Endodermal cell (in vitro differentiated cells): ENCODE measurements at regions not wholly inside any gene's neighbourhood (a gene's known extent, or its start where the extent isn't known, plus 50 kb on each side); places are given as distances from the start of the nearest gene placed in this dataset.

Experiments
- DNase-seq: peaks from one replicate; pipeline ENCODE4 v3.0.0-alpha.2; 2017
- H3K27ac ChIP-seq: 2 replicates; pipeline ENCODE4 v1.5.1; 2013; ENCODE audit warnings: mild to moderate bottlenecking, low read depth, low read length, moderate library complexity
- H3K27me3 ChIP-seq: 2 replicates; pipeline ENCODE4 v1.6.1; 2013; ENCODE audit warnings: mild to moderate bottlenecking, low read length, moderate library complexity; ENCODE audit not compliant: insufficient read depth, control insufficient read depth, poor library complexity, severe bottlenecking
- H3K36me3 ChIP-seq: 2 replicates; pipeline ENCODE4 v1.7.0; 2013; ENCODE audit warnings: mild to moderate bottlenecking, low read length, moderate library complexity; ENCODE audit not compliant: control insufficient read depth, insufficient read depth
- H3K4me1 ChIP-seq: one replicate; pipeline ENCODE4 v1.7.0; 2013; ENCODE audit warnings: low read length; ENCODE audit not compliant: control insufficient read depth, insufficient read depth
- H3K4me3 ChIP-seq: 2 replicates; pipeline ENCODE4 v1.5.1; 2013; ENCODE audit warnings: mild to moderate bottlenecking, low read length, moderate library complexity
- H3K9ac ChIP-seq: 2 replicates; pipeline ENCODE4 v1.6.1; 2013; ENCODE audit warnings: mild to moderate bottlenecking, low read length, moderate library complexity; ENCODE audit not compliant: poor library complexity, severe bottlenecking; ENCODE audit errors: extremely low read depth
- H3K9me3 ChIP-seq: 2 replicates; pipeline ENCODE4 v1.6.1; 2013; ENCODE audit warnings: mild to moderate bottlenecking, low read length, moderate library complexity; ENCODE audit not compliant: control insufficient read depth
- H3K27ac Mint-ChIP-seq: 2 replicates; pipeline ENCODE4 v1.8.0; 2020; ENCODE audit warnings: mixed read lengths
- H3K27me3 Mint-ChIP-seq: 2 replicates; pipeline ENCODE4 v1.8.0; 2021; ENCODE audit warnings: mild to moderate bottlenecking, mixed read lengths; ENCODE audit not compliant: insufficient read depth
- H3K36me3 Mint-ChIP-seq: 2 replicates; pipeline ENCODE4 v1.8.0; 2020; ENCODE audit warnings: low read depth, mixed read lengths
- H3K4me1 Mint-ChIP-seq: 2 replicates; pipeline ENCODE4 v1.8.0; 2020; ENCODE audit warnings: mixed read lengths
- H3K4me3 Mint-ChIP-seq: 2 replicates; pipeline ENCODE4 v1.8.0; 2020; ENCODE audit warnings: mild to moderate bottlenecking, moderate library complexity, mixed read lengths
- H3K9me3 Mint-ChIP-seq: 2 replicates; pipeline ENCODE4 v1.8.0; 2020; ENCODE audit warnings: mild to moderate bottlenecking, mixed read lengths
- CTCF ChIP-seq: fragments of 200-600 bp; sonication (generic); conservative IDR thresholded peaks from 2 replicates; pipeline ENCODE4 v1.5.0; 2021; ENCODE audit warnings: antibody characterized with exemption, mild to moderate bottlenecking
- WGBS, 2 experiments: methylation state at CpG; one replicate each; pipeline versions ENCODE4 v1.1.5 to v1.1.7; 2013; ENCODE audit warnings: missing lambda C conversion rate in 2 of 2, mixed read lengths in 1 of 2; ENCODE audit not compliant: insufficient coverage in 1 of 2, insufficient read length in 1 of 2; 5-methylcytosine and 5-hydroxymethylcytosine counted together

GRCh38 chr7:156532016-156532602, 108.5 kb upstream of the RNF32 start:
- Histone ChIP-seq H3K36me3 (no peaks in the 10 kb centered on the region), H3K9ac (no peak overlapping the region), H3K4me1 (no peaks in the 10 kb centered on the region), H3K27me3 (no peaks in the 10 kb centered on the region), H3K27ac (no peak overlapping the region), H3K4me3 (no peak overlapping the region), H3K9me3 (no peaks in the 10 kb centered on the region)
- 48 to 100% methylated on average over 1 to 2 of the region's 2 CpGs for WGBS, 2 experiments
- Mint-ChIP-seq H3K36me3 (no peaks in the 10 kb centered on the region), H3K27me3 (no peaks in the 10 kb centered on the region), H3K4me3 (no peak overlapping the region), H3K4me1 (peaks cover 11% of the 10 kb centered on the region), H3K27ac (no peak overlapping the region), H3K9me3 (no peaks in the 10 kb centered on the region)
- no peak for DNase-seq
- TF ChIP-seq CTCF, result no peak

GRCh38 chr7:156529956-156530355, 110.6 kb upstream of the RNF32 start:
- H3K36me3 Mint-ChIP-seq, result no peaks in the 10 kb centered on the region
- no peak overlapping the region for H3K27ac Mint-ChIP-seq
- Histone ChIP-seq H3K4me1 (no peaks in the 10 kb centered on the region), H3K36me3 (no peaks in the 10 kb centered on the region), H3K9me3 (no peaks in the 10 kb centered on the region), H3K4me3 (no peak overlapping the region), H3K27me3 (no peaks in the 10 kb centered on the region), H3K27ac (no peak overlapping the region), H3K9ac (no peak overlapping the region)
- no peak for TF ChIP-seq CTCF
- H3K9me3 Mint-ChIP-seq, result no peaks in the 10 kb centered on the region
- DNase-seq, result no peak
- no peak overlapping the region for H3K4me3 Mint-ChIP-seq
- H3K4me1 Mint-ChIP-seq, result peaks cover 11% of the 10 kb centered on the region
- no peaks in the 10 kb centered on the region for H3K27me3 Mint-ChIP-seq
- 85 to 93% methylated on average over 3 to 5 of the region's 5 CpGs for WGBS, 2 experiments

- peaks cover 11% of the 10 kb centered on the region for H3K4me1 Mint-ChIP-seq
- TF ChIP-seq CTCF, result no peak
- no peaks in the 10 kb centered on the region for H3K9me3 ChIP-seq
- no peaks in the 10 kb centered on the region for H3K9me3 Mint-ChIP-seq
- no peak overlapping the region for H3K4me3 Mint-ChIP-seq
- H3K27ac Mint-ChIP-seq, result no peak overlapping the region
- 93 to 94% methylated on average over 3 to 4 of the region's 4 CpGs for WGBS, 2 experiments
- H3K27me3 ChIP-seq, result no peaks in the 10 kb centered on the region
- no peaks in the 10 kb centered on the region for H3K4me1 ChIP-seq
- H3K27me3 Mint-ChIP-seq, result peaks cover 4% of the 10 kb centered on the region
- H3K9ac ChIP-seq, result no peak overlapping the region
- H3K36me3 Mint-ChIP-seq, result no peaks in the 10 kb centered on the region
- H3K36me3 ChIP-seq, result no peaks in the 10 kb centered on the region
- no peak for DNase-seq
- no peak overlapping the region for H3K27ac ChIP-seq
- H3K4me3 ChIP-seq, result no peak overlapping the region
Measured at GRCh38 chr7:156527458-156527890, 113.1 kb upstream of the RNF32 start.
